ENCODE measurements at regions not wholly inside any gene's neighbourhood (a gene's known extent, or its start where the extent isn't known, plus 50 kb on each side); places are given as distances from the start of the nearest gene placed in this dataset.

- no peak for TF ChIP-seq REST (IDR thresholded peaks at IDR 0.05; ENCODE audit: low read depth, low read length)
- TF ChIP-seq CTCF (IDR thresholded peaks at IDR 0.05 in 2 of 3, conservative IDR thresholded peaks at IDR 0.05 in 1 of 3; ENCODE audit: control insufficient read depth in 2 of 3, extremely low read depth in 1 of 3, insufficient read depth in 1 of 3, low read depth in 3 of 3, low read length in 3 of 3), result no peak
- TF ChIP-seq EZH2 (IDR thresholded peaks at IDR 0.05; ENCODE audit: borderline replicate concordance, control insufficient read depth, low read depth, low read length), result no peak
- no peak for TF ChIP-seq POLR2A (IDR thresholded peaks at IDR 0.05; ENCODE audit: low read depth, low read length)
- TF ChIP-seq BHLHE40 (IDR thresholded peaks at IDR 0.05; ENCODE audit: borderline replicate concordance in 1 of 2, low read depth in 2 of 2, low read length in 1 of 2), result no peak
- TF ChIP-seq USF2 (IDR thresholded peaks at IDR 0.05; ENCODE audit: borderline replicate concordance, low read depth, low read length), result no peak
- TF ChIP-seq CHD2 (IDR thresholded peaks at IDR 0.05; ENCODE audit: borderline replicate concordance, low read depth, low read length), result no peak
- no peak for TF ChIP-seq ZZZ3 (IDR thresholded peaks at IDR 0.05; ENCODE audit: control insufficient read depth, insufficient read length, low read depth)
- TF ChIP-seq DPF2 (IDR thresholded peaks at IDR 0.05), result no peak
- no peak for TF ChIP-seq KDM1A (IDR thresholded peaks at IDR 0.05; ENCODE audit: borderline replicate concordance)
Measured at GRCh38 chr6:71737953-71738352, 148.4 kb upstream of the RIMS1 start.
